Uterus (tissue), 3 donors: ENCODE measurements at regions not wholly inside any gene's neighbourhood (a gene's known extent, or its start where the extent isn't known, plus 50 kb on each side); places are given as distances from the start of the nearest gene placed in this dataset.

Experiments
- DNase-seq, 2 donors: peaks; one replicate each; pipeline ENCODE4 v3.0.0-alpha.2; 2019 to 2020
- H3K27ac ChIP-seq, 2 donors: fragments of 200-600 bp; sonication (generic); 1 replicate in 1 of 2; 2 replicates in 1 of 2; pipeline ENCODE4 v1.5.1; 2016 to 2018
- H3K27me3 ChIP-seq, 2 donors: fragments of 200-600 bp; sonication (generic); one replicate each; pipeline ENCODE4 v1.5.1; 2018 to 2019; ENCODE audit warnings: control low read depth in 1 of 2
- H3K36me3 ChIP-seq, 2 donors: fragments of 200-600 bp; sonication (generic); one replicate each; pipeline ENCODE4 v1.5.1; 2019; ENCODE audit warnings: control low read depth in 1 of 2
- H3K4me1 ChIP-seq, 2 donors: fragments of 200-600 bp; sonication (generic); one replicate each; pipeline ENCODE4 v1.5.1; 2018 to 2019; ENCODE audit warnings: control low read depth in 1 of 2
- H3K4me3 ChIP-seq, 2 donors: fragments of 200-600 bp; sonication (generic); 1 replicate in 1 of 2; 2 replicates in 1 of 2; pipeline ENCODE4 v1.5.1; 2018 to 2019; ENCODE audit warnings: mild to moderate bottlenecking in 1 of 2
- H3K9me3 ChIP-seq, 2 donors: fragments of 200-600 bp; sonication (generic); one replicate each; pipeline ENCODE4 v1.5.1; 2019; ENCODE audit warnings: control low read depth in 1 of 2
- CTCF ChIP-seq, 4 experiments: fragments of 200-600 bp in 2 of 4; fragments of 450-650 bp in 2 of 4; sonication (generic) in 2 of 4; IDR thresholded peaks; one replicate each; pipeline ENCODE4 v1.5.1; 2016 to 2019; ENCODE audit warnings: antibody characterized with exemption in 4 of 4, mild to moderate bottlenecking in 2 of 4, moderate library complexity in 1 of 4
- POLR2A ChIP-seq, 2 donors: fragments of 450-650 bp; IDR thresholded peaks; one replicate each; pipeline ENCODE4 v1.6.1; 2016; ENCODE audit warnings: antibody characterized with exemption in 2 of 2, mild to moderate bottlenecking in 1 of 2, moderate library complexity in 1 of 2
- intact Hi-C: fragments of 100-400 bp; cut with DNase I; formaldehyde crosslinking; loops from one replicate; pipeline ENCODE4 v1.15.1; 2023; ENCODE audit warnings: low total_unique reads
- donor health status: DM: yes; HTN: yes; CAD: no.

GRCh38 chr6:121809211-121809610, 373.8 kb downstream of the GJA1 start:
- H3K27me3 ChIP-seq, result no peaks in the 10 kb centered on the region
- no peaks in the 10 kb centered on the region for H3K9me3 ChIP-seq
- H3K4me1 ChIP-seq, result no peaks in the 10 kb centered on the region
- no peaks in the 10 kb centered on the region for H3K36me3 ChIP-seq
- H3K27ac ChIP-seq, result no peak overlapping the region
- intact Hi-C loops, result no loop called here
- no peak for TF ChIP-seq POLR2A (IDR thresholded peaks at IDR 0.05)
- DNase-seq, result no peak
- no peak overlapping the region for H3K4me3 ChIP-seq

- intact Hi-C loops, result no loop called here
- no peaks in the 10 kb centered on the region for H3K27me3 ChIP-seq
- H3K27ac ChIP-seq, result no peak overlapping the region
- no peaks in the 10 kb centered on the region for H3K36me3 ChIP-seq
- no peaks in the 10 kb centered on the region for H3K9me3 ChIP-seq
- DNase-seq, result no peak
- no peak overlapping the region for H3K4me3 ChIP-seq
- TF ChIP-seq POLR2A (IDR thresholded peaks at IDR 0.05) (no peak), CTCF (IDR thresholded peaks at IDR 0.05) (no peak)
- no peaks in the 10 kb centered on the region for H3K4me1 ChIP-seq
Observed at GRCh38 chr6:121810158-121811032, 374.9 kb downstream of the GJA1 start.

GRCh38 chr6:121811106-121811505, 375.7 kb downstream of the GJA1 start:
- H3K27ac ChIP-seq, result no peak overlapping the region
- intact Hi-C loops, result no loop called here
- H3K4me3 ChIP-seq, result no peak overlapping the region
- H3K36me3 ChIP-seq, result no peaks in the 10 kb centered on the region
- no peaks in the 10 kb centered on the region for H3K27me3 ChIP-seq
- TF ChIP-seq POLR2A (IDR thresholded peaks at IDR 0.05) (no peak), CTCF (IDR thresholded peaks at IDR 0.05) (no peak)
- no peaks in the 10 kb centered on the region for H3K4me1 ChIP-seq
- no peak for DNase-seq
- H3K9me3 ChIP-seq, result no peaks in the 10 kb centered on the region

GRCh38 chr6:121816361-121816760, 380.9 kb downstream of the GJA1 start:
- H3K27me3 ChIP-seq, result no peaks in the 10 kb centered on the region
- TF ChIP-seq POLR2A (IDR thresholded peaks at IDR 0.05) (no peak), CTCF (IDR thresholded peaks at IDR 0.05) (no peak)
- no peaks in the 10 kb centered on the region for H3K36me3 ChIP-seq
- no peak overlapping the region for H3K27ac ChIP-seq
- no peaks in the 10 kb centered on the region for H3K4me1 ChIP-seq
- intact Hi-C loops, result no loop called here
- no peak overlapping the region for H3K4me3 ChIP-seq
- no peak for DNase-seq
- no peaks in the 10 kb centered on the region for H3K9me3 ChIP-seq

GRCh38 chr6:121816906-121817540, 381.6 kb downstream of the GJA1 start:
- no peak for DNase-seq
- Histone ChIP-seq H3K9me3 (no peaks in the 10 kb centered on the region), H3K27ac (no peak overlapping the region), H3K4me1 (no peaks in the 10 kb centered on the region), H3K36me3 (no peaks in the 10 kb centered on the region), H3K4me3 (no peak overlapping the region), H3K27me3 (no peaks in the 10 kb centered on the region)
- TF ChIP-seq CTCF (IDR thresholded peaks at IDR 0.05) (no peak), POLR2A (IDR thresholded peaks at IDR 0.05) (no peak)
- intact Hi-C loops, result no loop called here
